GM19351 (cell line): ENCODE measurements at regions not wholly inside any gene's neighbourhood (a gene's known extent, or its start where the extent isn't known, plus 50 kb on each side); places are given as distances from the start of the nearest gene placed in this dataset.

Source experiments
- ATAC-seq: cut with Tn5 transposase; IDR thresholded peaks from one replicate; pipeline ENCODE4 v1.9.1; 2021; ENCODE audit warnings: mild to moderate bottlenecking, moderate library complexity; ENCODE audit not compliant: unreplicated experiment

- ATAC-seq: no peak
Observed at GRCh38 chr2:19238440-19239060, 119.9 kb downstream of the OSR1 start.

DNA sequence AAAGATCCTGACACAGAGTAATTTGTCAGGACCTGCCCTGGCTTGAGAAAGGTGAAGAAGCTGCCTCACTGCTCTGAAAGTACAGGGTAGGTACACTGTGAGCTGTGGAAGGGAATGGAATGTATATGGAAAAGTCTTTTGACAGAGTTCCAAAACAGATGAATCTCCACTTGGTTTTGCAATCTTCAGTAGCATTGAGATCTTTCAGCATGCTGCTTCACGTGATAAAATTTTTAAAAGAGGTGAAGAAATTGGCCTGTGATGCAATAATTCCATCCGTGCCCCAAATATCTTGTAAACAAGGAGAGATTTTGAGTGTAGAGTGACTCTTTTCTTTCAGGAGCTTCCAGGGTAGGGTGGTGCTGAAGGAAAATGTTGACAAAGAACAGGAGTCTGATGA is 123.1 kb downstream of the OSR1 start:
- ATAC-seq: no peak

DNA sequence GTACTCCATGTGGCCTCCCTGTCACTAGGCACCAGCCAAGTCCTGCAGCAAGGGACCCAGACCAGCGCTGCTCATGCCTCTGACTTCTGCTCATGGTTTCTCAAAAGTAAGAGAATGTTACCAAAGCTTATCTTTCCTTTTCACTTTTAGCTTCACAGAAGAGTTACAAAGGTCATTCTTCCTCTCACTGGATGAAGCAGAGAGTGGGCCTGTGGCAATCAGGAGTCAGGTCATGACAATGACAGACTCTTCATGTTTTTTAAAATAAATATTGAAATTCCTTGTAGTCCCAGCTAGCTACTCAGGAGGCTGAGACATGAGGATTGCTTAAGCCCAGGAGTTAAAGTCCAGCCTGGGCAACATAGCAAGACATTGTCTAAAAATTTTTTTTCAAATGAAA is 126.1 kb downstream of the OSR1 start:
- no peak for ATAC-seq

DNA sequence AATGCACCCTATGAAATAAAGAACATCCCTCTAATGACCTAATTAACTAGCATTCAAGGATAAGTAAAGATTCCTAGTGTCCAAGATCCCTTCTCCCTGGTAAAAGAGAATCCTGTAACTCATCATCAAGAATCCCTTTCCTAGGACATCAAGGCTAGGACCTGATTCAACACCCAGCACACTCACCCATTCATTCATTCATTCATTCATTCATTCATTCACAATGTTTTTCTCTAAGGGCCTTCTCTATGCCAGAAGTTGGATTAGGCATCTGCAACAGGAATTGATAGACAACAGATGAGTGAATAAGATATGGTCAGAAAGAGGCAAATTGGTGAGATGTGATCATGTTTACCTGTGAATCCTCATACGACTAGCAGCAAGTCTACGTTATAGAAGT is 126.8 kb downstream of the OSR1 start:
- no peak for ATAC-seq

DNA sequence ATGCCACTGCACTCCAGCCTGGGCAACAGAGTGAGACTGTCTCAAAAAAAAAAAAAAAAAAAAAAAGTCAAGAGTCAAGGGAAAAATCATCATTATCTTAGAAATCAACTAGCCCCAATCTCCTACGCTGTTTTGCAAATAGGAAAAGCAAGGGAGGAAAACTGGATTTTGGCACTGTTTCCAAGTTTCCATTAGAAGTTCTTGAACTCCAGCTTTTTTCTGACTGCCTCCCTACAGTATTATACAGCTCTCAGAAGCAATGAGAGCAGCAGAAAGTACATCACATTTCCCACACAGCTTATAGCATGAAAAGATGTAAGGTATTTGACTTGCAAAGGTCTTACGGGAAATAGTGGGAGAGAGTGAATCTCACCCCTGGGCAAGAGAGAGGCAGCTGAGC is 127.8 kb downstream of the OSR1 start:
- ATAC-seq: no peak

- ATAC-seq: no peak
Observed at GRCh38 chr2:19228715-19229114, 129.7 kb downstream of the OSR1 start.

- ATAC-seq: no peak
Observed at GRCh38 chr2:19228181-19228593, 130.2 kb downstream of the OSR1 start.

- ATAC-seq: no peak
Observed at GRCh38 chr2:19226871-19227270, 131.6 kb downstream of the OSR1 start.

GRCh38 chr2:19226386-19226785 is 132.0 kb downstream of the OSR1 start:
- no peak for ATAC-seq

GRCh38 chr2:19225931-19226330 is 132.5 kb downstream of the OSR1 start:
- no peak for ATAC-seq

- no peak for ATAC-seq
Observed at GRCh38 chr2:19225126-19225525, 133.3 kb downstream of the OSR1 start.

- no peak for ATAC-seq
Observed at GRCh38 chr2:19224486-19224885, 133.9 kb downstream of the OSR1 start.

DNA sequence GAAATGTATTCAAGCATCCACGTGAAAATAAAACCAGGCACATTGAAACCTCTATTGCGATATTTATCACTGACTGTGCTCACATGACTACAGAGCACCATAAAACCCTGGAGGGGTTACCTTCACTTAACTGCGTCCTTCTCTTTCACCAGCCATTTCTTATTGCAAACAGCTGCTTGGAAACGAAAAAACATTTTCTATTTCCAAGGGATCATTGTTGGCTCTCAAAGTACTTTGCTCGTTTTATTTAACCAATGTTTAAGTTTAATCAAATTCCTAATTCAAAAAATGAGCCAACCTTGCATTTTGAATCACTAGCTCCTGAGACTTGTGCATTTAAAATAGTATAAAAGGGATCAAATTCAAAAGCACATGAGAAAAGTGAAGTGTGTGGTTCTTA is 134.4 kb downstream of the OSR1 start:
- ATAC-seq: no peak

GRCh38 chr2:19219060-19219459 is 139.4 kb downstream of the OSR1 start:
- ATAC-seq: no peak

DNA sequence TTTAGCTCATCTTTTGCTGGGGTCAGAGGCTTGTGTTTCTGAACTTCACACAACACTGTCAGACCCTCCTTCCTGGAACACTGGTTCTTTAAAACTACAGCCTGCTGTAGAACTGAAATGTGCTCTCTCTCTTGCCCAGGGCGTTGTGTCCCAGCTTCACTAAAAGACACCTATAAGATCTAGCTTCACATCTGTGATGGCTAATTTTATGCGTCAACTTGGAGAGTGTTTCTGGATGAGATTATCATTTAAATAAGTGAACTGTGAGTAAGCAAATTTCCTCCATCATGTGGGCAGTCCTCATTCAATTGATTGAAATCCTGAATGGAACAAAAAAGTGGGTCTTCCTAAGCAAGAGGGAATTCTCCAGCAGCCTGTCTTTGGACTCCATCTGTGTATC is 140.3 kb downstream of the OSR1 start:
- no peak for ATAC-seq

- ATAC-seq: no peak
Observed at GRCh38 chr2:19216676-19217602, 141.5 kb downstream of the OSR1 start.

- no peak for ATAC-seq
Observed at GRCh38 chr2:19216238-19216637, 142.2 kb downstream of the OSR1 start.

DNA sequence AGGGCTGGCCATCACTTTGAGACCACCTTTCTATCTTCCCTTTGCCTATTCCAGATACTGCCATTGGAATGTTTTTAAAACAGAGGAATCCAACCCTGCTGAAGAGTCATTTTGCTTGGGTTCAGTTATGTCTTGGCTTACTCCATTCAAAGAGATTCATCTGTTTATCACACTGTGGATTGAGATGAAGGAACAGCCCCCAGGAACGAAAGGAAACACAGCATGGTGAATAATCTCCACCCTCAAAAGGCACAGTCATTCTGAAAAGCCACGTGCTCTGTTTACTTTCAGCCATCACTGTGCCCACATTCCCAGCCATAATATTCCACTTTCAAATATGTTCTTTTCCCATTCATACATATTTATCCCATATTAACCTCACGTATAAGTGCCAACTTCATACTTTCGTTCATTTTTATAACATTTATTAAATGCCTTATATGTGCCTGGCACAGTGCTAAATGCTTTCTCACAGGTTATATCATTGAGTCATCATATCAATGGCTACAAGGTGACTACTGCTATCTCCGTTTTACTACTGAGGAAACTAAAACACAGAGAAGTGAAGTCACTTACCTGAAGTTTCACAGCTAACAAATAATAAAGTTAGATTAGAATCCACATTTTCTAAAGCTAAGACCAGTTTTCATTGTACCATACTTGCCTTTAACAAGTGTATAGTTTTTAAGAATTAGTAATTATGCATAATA is 143.6 kb downstream of the OSR1 start:
- ATAC-seq: no peak

DNA sequence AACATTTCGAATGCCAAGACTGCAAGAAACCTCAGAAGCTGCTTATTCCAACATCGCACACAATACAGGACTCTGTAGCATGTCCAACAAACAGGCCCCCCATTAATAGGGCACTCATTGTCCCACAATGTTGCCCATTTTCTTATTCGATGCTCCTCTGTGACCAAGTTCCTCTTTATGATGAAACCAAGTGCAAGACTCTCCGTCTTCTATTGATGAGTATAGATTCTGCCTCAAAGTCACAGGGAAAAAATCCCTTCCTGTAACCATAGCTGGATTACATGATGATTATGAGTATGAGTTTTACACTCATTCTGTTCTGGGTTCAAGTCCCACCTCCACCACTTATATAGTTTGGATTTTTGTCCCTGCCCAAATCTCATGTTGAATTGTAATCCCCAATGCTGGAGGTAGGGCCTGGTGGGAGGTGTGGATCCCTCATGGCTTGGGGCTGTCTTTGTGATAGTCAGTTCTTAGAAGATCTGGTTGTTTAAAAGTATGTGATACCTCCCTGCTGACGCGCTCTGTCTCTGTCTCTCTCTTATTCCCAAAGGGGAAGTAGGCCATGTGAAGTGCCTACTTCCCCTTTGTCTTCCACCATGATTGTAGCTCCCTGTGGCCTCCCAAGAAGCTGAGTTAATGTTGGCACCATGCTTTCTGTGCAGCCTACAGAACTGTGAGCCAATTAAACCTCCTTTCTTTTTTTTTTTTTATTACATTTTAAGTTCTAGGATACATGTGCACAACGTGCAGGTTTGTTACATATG is 148.7 kb downstream of the OSR1 start:
- ATAC-seq: no peak

GRCh38 chr2:19208479-19209199 is 149.8 kb downstream of the OSR1 start:
- no peak for ATAC-seq
